ENCODE measurements at regions not wholly inside any gene's neighbourhood (a gene's known extent, or its start where the extent isn't known, plus 50 kb on each side); places are given as distances from the start of the nearest gene placed in this dataset.

- TF ChIP-seq CTCF (IDR thresholded peaks at IDR 0.05) (no peak), EZH2 (IDR thresholded peaks at IDR 0.05; ENCODE audit: borderline replicate concordance, insufficient read depth, low read depth, low read length, poor library complexity, severe bottlenecking) (no peak)
Observed at GRCh38 chr12:18982226-18982949, 147.1 kb upstream of the PLEKHA5 start.

Data from B cell (primary cell).